LHCN-M2 (cell line): ENCODE measurements at regions not wholly inside any gene's neighbourhood (a gene's known extent, or its start where the extent isn't known, plus 50 kb on each side); places are given as distances from the start of the nearest gene placed in this dataset.
A peak's percentile ranks its signal among the peaks of the same experiment; 100 is the strongest.

Experiments used
- DNase-seq: peaks from one replicate; pipeline ENCODE4 v3.0.0-alpha.2; 2012; ENCODE audit warnings: low read depth

- no peak for DNase-seq
These were observed 403.4 kb upstream of the DCN start for GRCh38 chr12:91586015-91586414.

GRCh38 chr12:91582811-91583210 lies 400.2 kb upstream of the DCN start:
- DNase-seq = no peak

- DNase-seq = no peak
These were observed 397.1 kb upstream of the DCN start for GRCh38 chr12:91579516-91580263.

- DNase-seq = peak; percentile 49
These were observed 395.2 kb upstream of the DCN start for GRCh38 chr12:91577586-91578539.

- DNase-seq = no peak
These were observed 393.8 kb upstream of the DCN start for GRCh38 chr12:91576432-91576831.

- no peak for DNase-seq
These were observed 393.0 kb upstream of the DCN start for GRCh38 chr12:91575630-91576029.

- DNase-seq = no peak
These were observed 392.4 kb upstream of the DCN start for GRCh38 chr12:91574975-91575374.

GRCh38 chr12:91574391-91574790 lies 391.8 kb upstream of the DCN start:
- DNase-seq = peak; percentile 52

GRCh38 chr12:91572869-91573268 lies 390.3 kb upstream of the DCN start:
- DNase-seq = no peak

- DNase-seq = no peak
These were observed 384.5 kb upstream of the DCN start for GRCh38 chr12:91567100-91567485.

GRCh38 chr12:91566328-91567099 lies 383.9 kb upstream of the DCN start:
- no peak for DNase-seq

- no peak for DNase-seq
These were observed 383.2 kb upstream of the DCN start for GRCh38 chr12:91565846-91566245.

GRCh38 chr12:91565246-91565645 lies 382.6 kb upstream of the DCN start:
- peak; percentile 35 for DNase-seq

- DNase-seq = no peak
These were observed 380.6 kb upstream of the DCN start for GRCh38 chr12:91563011-91563765.

GRCh38 chr12:91562476-91562875 lies 379.9 kb upstream of the DCN start:
- DNase-seq = peak; percentile 26

- DNase-seq = no peak
These were observed 379.3 kb upstream of the DCN start for GRCh38 chr12:91561958-91562325.

GRCh38 chr12:91561301-91561957 lies 378.8 kb upstream of the DCN start:
- no peak for DNase-seq

- DNase-seq = no peak
These were observed 374.3 kb upstream of the DCN start for GRCh38 chr12:91556909-91557308.

GRCh38 chr12:91555436-91556415 lies 373.1 kb upstream of the DCN start:
- no peak for DNase-seq

GRCh38 chr12:91551927-91552326 lies 369.3 kb upstream of the DCN start:
- no peak for DNase-seq
